ENCODE measurements at regions not wholly inside any gene's neighbourhood (a gene's known extent, or its start where the extent isn't known, plus 50 kb on each side); places are given as distances from the start of the nearest gene placed in this dataset.
"Not testable (repeated sequence)": the region's sequence is repeated elsewhere in the genome, so short reads cannot be mapped to it uniquely, and the experiment has no call there.

- Mint-ChIP-seq H3K4me1 (ENCODE audit: low read depth) (no peaks in the 10 kb centered on the region), H3K27me3 (peaks cover 2% of the 10 kb centered on the region), H3K27ac (no peak overlapping the region), H3K4me3 (no peak overlapping the region), H3K9me3 (no peaks in the 10 kb centered on the region), H3K36me3 (no peaks in the 10 kb centered on the region)
- CTCF ChIA-PET: no interaction called here
- POLR2A ChIA-PET: no interaction called here
- DNase-seq: no peak
- intact Hi-C loops (cut with micrococcal nuclease): no loop called here
Observed at GRCh38 chr2:147001061-147001460, 843.8 kb upstream of the ACVR2A start.

GRCh38 chr2:147000151-147000550 is 844.7 kb upstream of the ACVR2A start:
- H3K36me3 Mint-ChIP-seq; DNase-seq; POLR2A ChIA-PET; H3K4me3 Mint-ChIP-seq; H3K27me3 Mint-ChIP-seq; H3K27ac Mint-ChIP-seq; H3K4me1 Mint-ChIP-seq (ENCODE audit: low read depth); intact Hi-C loops (cut with micrococcal nuclease); H3K9me3 Mint-ChIP-seq; CTCF ChIA-PET: not testable (repeated sequence)

GRCh38 chr2:146997945-146998344 is 846.9 kb upstream of the ACVR2A start:
- intact Hi-C loops (cut with micrococcal nuclease): no loop called here
- Mint-ChIP-seq H3K4me3 (no peak overlapping the region), H3K9me3 (no peaks in the 10 kb centered on the region), H3K27ac (no peak overlapping the region), H3K36me3 (no peaks in the 10 kb centered on the region), H3K4me1 (ENCODE audit: low read depth) (no peaks in the 10 kb centered on the region), H3K27me3 (peaks cover 2% of the 10 kb centered on the region)
- CTCF ChIA-PET: no interaction called here
- POLR2A ChIA-PET: no interaction called here
- DNase-seq: no peak

- Mint-ChIP-seq H3K36me3 (no peaks in the 10 kb centered on the region), H3K27me3 (peaks cover 2% of the 10 kb centered on the region), H3K4me1 (ENCODE audit: low read depth) (no peaks in the 10 kb centered on the region), H3K4me3 (no peak overlapping the region), H3K27ac (no peak overlapping the region), H3K9me3 (no peaks in the 10 kb centered on the region)
- DNase-seq: no peak
- ChIA-PET CTCF (no interaction called here), POLR2A (no interaction called here)
- intact Hi-C loops (cut with micrococcal nuclease): no loop called here
Observed at GRCh38 chr2:146997488-146997887, 847.3 kb upstream of the ACVR2A start.

GRCh38 chr2:146994246-146994645 is 850.6 kb upstream of the ACVR2A start:
- no peaks in the 10 kb centered on the region for H3K36me3 Mint-ChIP-seq
- CTCF ChIA-PET: interaction anchor here (0.7 kb wide), 1 partner anchor 165 kb away, joined by 3 read pairs; no protein-coding TSS in a partner anchor
- no peaks in the 10 kb centered on the region for H3K9me3 Mint-ChIP-seq
- H3K27ac Mint-ChIP-seq: no peak overlapping the region
- no peaks in the 10 kb centered on the region for H3K4me1 Mint-ChIP-seq (ENCODE audit: low read depth)
- H3K4me3 Mint-ChIP-seq: no peak overlapping the region
- intact Hi-C loops (cut with micrococcal nuclease): no loop called here
- H3K27me3 Mint-ChIP-seq: peaks cover 2% of the 10 kb centered on the region
- DNase-seq: no peak
- POLR2A ChIA-PET: no interaction called here

GRCh38 chr2:146992466-146992865 is 852.4 kb upstream of the ACVR2A start:
- H3K9me3 Mint-ChIP-seq: no peaks in the 10 kb centered on the region

GRCh38 chr2:146992057-146992456 is 852.8 kb upstream of the ACVR2A start:
- Mint-ChIP-seq H3K36me3 (no peaks in the 10 kb centered on the region), H3K27me3 (peaks cover 2% of the 10 kb centered on the region), H3K9me3 (no peaks in the 10 kb centered on the region), H3K4me3 (no peak overlapping the region), H3K4me1 (ENCODE audit: low read depth) (no peaks in the 10 kb centered on the region), H3K27ac (no peak overlapping the region)
- no peak for DNase-seq
- intact Hi-C loops (cut with micrococcal nuclease): no loop called here
- ChIA-PET POLR2A (no interaction called here), CTCF (no interaction called here)

More at GRCh38 chr2:146992466-146992865, 852.4 kb upstream of the ACVR2A start:
- intact Hi-C loops (cut with micrococcal nuclease): no loop called here
- Mint-ChIP-seq H3K36me3 (no peaks in the 10 kb centered on the region), H3K27ac (no peak overlapping the region), H3K27me3 (peaks cover 2% of the 10 kb centered on the region), H3K4me1 (ENCODE audit: low read depth) (no peaks in the 10 kb centered on the region), H3K4me3 (no peak overlapping the region)
- CTCF ChIA-PET: no interaction called here
- POLR2A ChIA-PET: no interaction called here
- DNase-seq: no peak

- Mint-ChIP-seq H3K27ac (no peak overlapping the region), H3K4me1 (ENCODE audit: low read depth) (no peaks in the 10 kb centered on the region), H3K36me3 (no peaks in the 10 kb centered on the region), H3K4me3 (no peak overlapping the region), H3K9me3 (no peaks in the 10 kb centered on the region), H3K27me3 (peaks cover 2% of the 10 kb centered on the region)
- ChIA-PET CTCF (no interaction called here), POLR2A (no interaction called here)
- DNase-seq: no peak
- intact Hi-C loops (cut with micrococcal nuclease): no loop called here
Observed at GRCh38 chr2:146990311-146991054, 854.3 kb upstream of the ACVR2A start.

- POLR2A ChIA-PET: no interaction called here
- intact Hi-C loops (cut with micrococcal nuclease): no loop called here
- CTCF ChIA-PET: no interaction called here
- H3K4me1 Mint-ChIP-seq (ENCODE audit: low read depth): no peaks in the 10 kb centered on the region
- H3K27me3 Mint-ChIP-seq: peaks cover 2% of the 10 kb centered on the region
- no peaks in the 10 kb centered on the region for H3K9me3 Mint-ChIP-seq
- H3K27ac Mint-ChIP-seq: no peak overlapping the region
- no peak overlapping the region for H3K4me3 Mint-ChIP-seq
- H3K36me3 Mint-ChIP-seq: no peaks in the 10 kb centered on the region
- no peak for DNase-seq
Observed at GRCh38 chr2:146989741-146990140, 855.1 kb upstream of the ACVR2A start.

- no peaks in the 10 kb centered on the region for H3K9me3 Mint-ChIP-seq
- H3K4me1 Mint-ChIP-seq (ENCODE audit: low read depth): no peaks in the 10 kb centered on the region
- no peaks in the 10 kb centered on the region for H3K36me3 Mint-ChIP-seq
- intact Hi-C loops (cut with micrococcal nuclease): no loop called here
- ChIA-PET CTCF (no interaction called here), POLR2A (no interaction called here)
- no peak overlapping the region for H3K4me3 Mint-ChIP-seq
- H3K27me3 Mint-ChIP-seq: peaks cover 5% of the 10 kb centered on the region
- DNase-seq: no peak
- no peak overlapping the region for H3K27ac Mint-ChIP-seq
Observed at GRCh38 chr2:146987996-146988395, 856.8 kb upstream of the ACVR2A start.

- intact Hi-C loops (cut with micrococcal nuclease): no loop called here
- POLR2A ChIA-PET: no interaction called here
- peaks cover 5% of the 10 kb centered on the region for H3K27me3 Mint-ChIP-seq
- CTCF ChIA-PET: no interaction called here
- H3K4me3 Mint-ChIP-seq: no peak overlapping the region
- no peak for DNase-seq
- no peaks in the 10 kb centered on the region for H3K9me3 Mint-ChIP-seq
- H3K36me3 Mint-ChIP-seq: no peaks in the 10 kb centered on the region
- H3K4me1 Mint-ChIP-seq (ENCODE audit: low read depth): no peaks in the 10 kb centered on the region
- no peak overlapping the region for H3K27ac Mint-ChIP-seq
Observed at GRCh38 chr2:146986161-146986560, 858.7 kb upstream of the ACVR2A start.

- H3K36me3 Mint-ChIP-seq: no peaks in the 10 kb centered on the region
- ChIA-PET POLR2A (no interaction called here), CTCF (no interaction called here)
- H3K9me3 Mint-ChIP-seq: no peaks in the 10 kb centered on the region
- intact Hi-C loops (cut with micrococcal nuclease): no loop called here
- no peaks in the 10 kb centered on the region for H3K4me1 Mint-ChIP-seq (ENCODE audit: low read depth)
- peaks cover 5% of the 10 kb centered on the region for H3K27me3 Mint-ChIP-seq
- no peak for DNase-seq
- no peak overlapping the region for H3K27ac Mint-ChIP-seq
- H3K4me3 Mint-ChIP-seq: no peak overlapping the region
Observed at GRCh38 chr2:146985753-146986152, 859.1 kb upstream of the ACVR2A start.

- peaks cover 4% of the 10 kb centered on the region for H3K9me3 Mint-ChIP-seq
- intact Hi-C loops (cut with micrococcal nuclease): no loop called here
- DNase-seq: no peak
- H3K36me3 Mint-ChIP-seq: no peaks in the 10 kb centered on the region
- H3K4me3 Mint-ChIP-seq: no peak overlapping the region
- no peak overlapping the region for H3K27ac Mint-ChIP-seq
- peaks cover 2% of the 10 kb centered on the region for H3K27me3 Mint-ChIP-seq
- ChIA-PET CTCF (no interaction called here), POLR2A (no interaction called here)
- H3K4me1 Mint-ChIP-seq (ENCODE audit: low read depth): no peaks in the 10 kb centered on the region
Observed at GRCh38 chr2:146984014-146984413, 860.8 kb upstream of the ACVR2A start.
